ENCODE measurements at regions not wholly inside any gene's neighbourhood (a gene's known extent, or its start where the extent isn't known, plus 50 kb on each side); places are given as distances from the start of the nearest gene placed in this dataset.

GRCh38 chr7:54097886-54098285 is 444.3 kb upstream of the VSTM2A start:
- no peaks in the 10 kb centered on the region for H3K27me3 Mint-ChIP-seq (ENCODE audit: low read depth)
- CTCF ChIA-PET: no interaction called here
- H3K27ac Mint-ChIP-seq: no peak overlapping the region
- no peaks in the 10 kb centered on the region for H3K4me1 Mint-ChIP-seq (ENCODE audit: low read depth)
- intact Hi-C loops (cut with micrococcal nuclease): no loop called here
- H3K36me3 Mint-ChIP-seq (ENCODE audit: low read depth): no peaks in the 10 kb centered on the region
- H3K9me3 Mint-ChIP-seq: peaks cover 6% of the 10 kb centered on the region
- DNase-seq: no peak
- H3K4me3 Mint-ChIP-seq: no peak overlapping the region

DNA sequence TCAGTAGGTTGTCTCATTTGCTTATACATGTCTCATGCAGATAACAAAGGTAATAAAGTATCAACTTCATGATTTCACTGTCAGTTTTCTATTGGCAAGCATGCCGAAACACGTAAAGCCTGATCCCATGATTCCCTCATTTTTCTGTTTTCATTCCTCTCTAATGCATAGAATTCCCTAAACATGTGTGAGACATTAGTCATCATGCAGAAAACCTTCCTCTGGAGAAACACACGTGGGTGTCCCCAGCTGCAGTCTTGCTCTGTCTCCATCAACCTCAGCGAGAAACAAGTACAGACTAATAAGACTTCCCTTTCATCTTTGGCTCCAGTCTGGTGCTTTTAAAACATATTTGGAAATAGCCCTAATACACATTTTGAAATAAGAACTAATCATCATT is 432.7 kb upstream of the VSTM2A start:
- CTCF ChIA-PET: no interaction called here
- H3K4me1 Mint-ChIP-seq (ENCODE audit: low read depth): no peaks in the 10 kb centered on the region
- no peak for DNase-seq
- H3K27ac Mint-ChIP-seq: no peak overlapping the region
- peaks cover 3% of the 10 kb centered on the region for H3K9me3 Mint-ChIP-seq
- no peaks in the 10 kb centered on the region for H3K36me3 Mint-ChIP-seq (ENCODE audit: low read depth)
- intact Hi-C loops (cut with micrococcal nuclease): no loop called here
- H3K27me3 Mint-ChIP-seq (ENCODE audit: low read depth): no peaks in the 10 kb centered on the region
- no peak overlapping the region for H3K4me3 Mint-ChIP-seq

- intact Hi-C loops (cut with micrococcal nuclease): no loop called here
- Mint-ChIP-seq H3K27me3 (ENCODE audit: low read depth) (no peaks in the 10 kb centered on the region), H3K9me3 (peaks cover 1% of the 10 kb centered on the region), H3K36me3 (ENCODE audit: low read depth) (no peaks in the 10 kb centered on the region), H3K27ac (no peak overlapping the region), H3K4me1 (ENCODE audit: low read depth) (no peaks in the 10 kb centered on the region), H3K4me3 (no peak overlapping the region)
- no peak for DNase-seq
- CTCF ChIA-PET: interaction anchor here (0.9 kb wide), 1 partner anchor 1546 kb away, joined by 3 read pairs; no protein-coding TSS in a partner anchor
Measured at GRCh38 chr7:54111814-54112511, 430.2 kb upstream of the VSTM2A start.

DNA sequence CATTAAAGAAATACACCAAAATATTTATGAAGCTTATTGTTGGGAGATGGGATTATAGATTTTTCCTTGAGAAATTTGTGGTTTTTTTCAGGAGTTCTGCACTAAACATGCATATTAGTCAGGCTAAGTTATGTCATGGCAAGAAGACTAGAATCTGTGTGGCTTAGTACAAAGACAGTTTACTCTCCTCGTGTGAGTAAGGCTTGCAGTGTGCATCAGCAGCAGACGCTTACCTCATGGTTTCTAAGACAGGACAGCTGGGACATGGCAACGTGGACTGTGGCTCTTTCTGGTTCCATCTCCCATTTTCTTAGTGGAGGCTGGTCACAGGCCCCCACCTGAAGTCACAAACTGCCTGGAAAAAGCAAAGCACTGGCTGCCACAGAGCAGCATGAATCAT is 429.6 kb upstream of the VSTM2A start:
- H3K9me3 Mint-ChIP-seq: peaks cover 1% of the 10 kb centered on the region
- H3K27ac Mint-ChIP-seq: no peak overlapping the region
- CTCF ChIA-PET: interaction anchor here (0.9 kb wide), 1 partner anchor 1547 kb away, joined by 3 read pairs; no protein-coding TSS in a partner anchor
- DNase-seq: no peak
- no peaks in the 10 kb centered on the region for H3K4me1 Mint-ChIP-seq (ENCODE audit: low read depth)
- intact Hi-C loops (cut with micrococcal nuclease): no loop called here
- H3K4me3 Mint-ChIP-seq: no peak overlapping the region
- no peaks in the 10 kb centered on the region for H3K27me3 Mint-ChIP-seq (ENCODE audit: low read depth)
- H3K36me3 Mint-ChIP-seq (ENCODE audit: low read depth): no peaks in the 10 kb centered on the region

DNA sequence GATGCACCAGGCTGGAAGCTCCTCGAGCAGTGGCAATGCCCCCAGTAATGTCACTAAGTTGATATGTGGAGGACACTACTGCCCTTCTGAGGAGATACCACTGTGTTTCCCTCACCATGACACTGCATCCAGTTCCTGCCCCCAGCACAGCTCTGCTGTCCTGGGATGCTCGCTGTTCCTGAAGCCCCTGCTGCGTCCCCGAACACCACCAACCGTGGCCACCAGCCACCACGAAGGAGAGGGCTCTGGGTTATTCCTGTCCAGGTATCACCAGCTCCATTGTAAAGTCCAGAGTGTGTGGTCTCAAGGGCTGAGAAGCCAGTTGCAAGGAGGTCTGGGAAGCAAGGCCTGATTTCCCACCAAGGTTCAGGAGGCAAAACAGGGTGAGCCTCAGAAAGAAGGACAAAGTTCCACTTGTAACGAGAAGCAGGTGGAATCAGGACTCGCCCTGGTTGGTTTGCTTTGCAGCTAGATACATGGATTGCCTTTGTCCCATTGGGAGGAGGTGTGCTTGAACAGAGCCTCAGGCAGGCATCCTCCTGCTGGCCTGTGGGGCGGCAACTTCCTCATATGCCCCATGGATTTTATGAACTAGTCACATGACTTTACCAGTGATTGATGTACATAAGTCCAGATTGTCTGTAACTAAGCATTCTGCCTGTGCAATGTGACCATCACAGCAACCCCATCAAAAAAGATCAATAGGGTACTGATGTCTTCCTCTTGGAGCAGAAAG is 427.0 kb upstream of the VSTM2A start:
- Mint-ChIP-seq H3K9me3 (peaks cover 1% of the 10 kb centered on the region), H3K27ac (no peak overlapping the region), H3K4me1 (ENCODE audit: low read depth) (no peaks in the 10 kb centered on the region), H3K36me3 (ENCODE audit: low read depth) (no peaks in the 10 kb centered on the region), H3K4me3 (no peak overlapping the region), H3K27me3 (ENCODE audit: low read depth) (no peaks in the 10 kb centered on the region)
- intact Hi-C loops (cut with micrococcal nuclease): no loop called here
- CTCF ChIA-PET: no interaction called here
- no peak for DNase-seq

- intact Hi-C loops (cut with micrococcal nuclease): no loop called here
- H3K36me3 Mint-ChIP-seq (ENCODE audit: low read depth): no peaks in the 10 kb centered on the region
- peaks cover 5% of the 10 kb centered on the region for H3K9me3 Mint-ChIP-seq
- H3K27me3 Mint-ChIP-seq (ENCODE audit: low read depth): no peaks in the 10 kb centered on the region
- H3K4me3 Mint-ChIP-seq: no peak overlapping the region
- CTCF ChIA-PET: no interaction called here
- no peak overlapping the region for H3K27ac Mint-ChIP-seq
- no peak for DNase-seq
- H3K4me1 Mint-ChIP-seq (ENCODE audit: low read depth): no peaks in the 10 kb centered on the region
Measured at GRCh38 chr7:54116956-54117355, 425.2 kb upstream of the VSTM2A start.

DNA sequence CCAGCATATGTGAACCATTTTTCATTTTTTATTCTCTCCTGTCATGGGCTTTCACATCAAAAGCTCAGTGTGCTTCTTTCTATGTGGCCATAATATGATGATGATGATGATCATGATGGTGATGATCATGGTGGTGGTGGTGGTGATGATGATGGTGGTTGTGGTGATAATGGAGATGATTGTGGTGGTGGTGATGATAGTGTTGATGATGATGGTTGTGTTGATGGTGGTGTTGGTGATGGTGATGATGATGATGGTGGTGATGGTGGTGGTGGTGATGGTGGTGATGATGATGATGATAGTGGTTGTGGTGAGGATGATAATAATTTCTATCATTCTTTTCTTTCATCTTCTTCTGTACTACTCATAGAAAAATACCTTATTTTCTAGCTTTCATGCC is 413.1 kb upstream of the VSTM2A start:
- Mint-ChIP-seq H3K4me3 (no peak overlapping the region), H3K9me3 (peaks cover 18% of the 10 kb centered on the region), H3K27ac (no peak overlapping the region), H3K27me3 (ENCODE audit: low read depth) (no peaks in the 10 kb centered on the region), H3K4me1 (ENCODE audit: low read depth) (no peaks in the 10 kb centered on the region), H3K36me3 (ENCODE audit: low read depth) (no peaks in the 10 kb centered on the region)
- CTCF ChIA-PET: no interaction called here
- intact Hi-C loops (cut with micrococcal nuclease): no loop called here
- no peak for DNase-seq

DNA sequence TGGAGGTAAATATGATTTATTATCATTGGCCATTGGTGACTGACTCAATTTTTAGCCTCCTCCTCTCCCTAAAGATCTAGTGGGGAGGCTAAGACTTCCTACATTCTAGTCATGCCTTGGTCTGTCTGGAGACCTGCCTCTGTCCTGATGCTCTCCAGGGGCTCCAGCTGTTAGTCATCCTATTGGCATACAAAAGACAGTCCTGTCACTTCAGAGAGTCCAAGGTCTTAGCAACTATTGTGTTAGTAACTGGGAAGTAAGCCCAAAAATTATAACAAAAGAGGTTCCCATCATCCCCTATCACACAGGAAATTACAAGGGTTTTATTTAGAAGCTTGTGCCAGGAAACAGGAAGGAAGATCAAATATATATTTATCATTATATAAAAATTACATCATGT is 400.6 kb upstream of the VSTM2A start:
- Mint-ChIP-seq H3K4me1 (ENCODE audit: low read depth) (no peaks in the 10 kb centered on the region), H3K27ac (no peak overlapping the region), H3K36me3 (ENCODE audit: low read depth) (no peaks in the 10 kb centered on the region), H3K9me3 (peaks cover 10% of the 10 kb centered on the region), H3K27me3 (ENCODE audit: low read depth) (no peaks in the 10 kb centered on the region), H3K4me3 (no peak overlapping the region)
- CTCF ChIA-PET: no interaction called here
- intact Hi-C loops (cut with micrococcal nuclease): no loop called here
- DNase-seq: no peak

DNA sequence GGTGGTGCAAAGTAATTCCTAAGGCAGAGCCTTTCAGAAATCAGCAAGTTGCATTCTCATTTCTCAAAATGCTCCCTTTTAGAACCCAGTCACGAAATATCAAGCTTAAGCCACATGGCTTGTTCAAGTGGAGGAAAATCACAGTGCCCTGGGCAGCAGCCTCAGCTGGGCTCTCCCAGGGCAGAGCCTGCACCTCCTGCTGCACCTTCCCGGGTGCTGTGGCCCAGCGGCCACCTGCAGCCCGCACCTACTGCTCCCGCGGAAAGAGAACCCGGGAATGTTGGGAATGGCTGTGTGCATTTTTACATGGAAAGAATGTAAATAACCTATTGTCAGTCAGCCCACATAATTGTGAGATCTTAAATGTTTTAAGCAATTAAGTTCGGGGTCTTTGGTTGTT is 396.5 kb upstream of the VSTM2A start:
- Mint-ChIP-seq H3K9me3 (peaks cover 14% of the 10 kb centered on the region), H3K27me3 (ENCODE audit: low read depth) (no peaks in the 10 kb centered on the region), H3K4me3 (no peak overlapping the region), H3K27ac (no peak overlapping the region), H3K4me1 (ENCODE audit: low read depth) (no peaks in the 10 kb centered on the region), H3K36me3 (ENCODE audit: low read depth) (no peaks in the 10 kb centered on the region)
- intact Hi-C loops (cut with micrococcal nuclease): no loop called here
- DNase-seq: no peak
- CTCF ChIA-PET: no interaction called here

DNA sequence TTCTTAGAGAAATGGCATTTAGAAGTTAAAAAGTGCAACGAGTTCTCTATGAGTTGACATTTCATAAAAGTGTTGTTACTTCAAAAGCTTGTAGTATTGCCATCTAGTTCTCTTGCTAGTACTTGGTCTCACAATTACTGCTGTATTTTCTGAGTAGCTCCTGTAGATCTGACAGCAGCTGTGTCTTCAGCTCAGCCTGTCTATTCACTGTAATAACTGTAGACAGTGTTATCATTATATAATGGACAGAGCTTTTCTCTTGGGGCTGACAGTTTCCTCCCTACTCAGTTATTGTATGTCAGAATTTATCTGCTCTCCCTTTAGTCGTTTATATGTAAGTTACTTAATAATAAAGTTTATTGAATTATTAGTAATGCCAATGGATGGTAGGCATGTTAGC is 388.7 kb upstream of the VSTM2A start:
- no peak for DNase-seq
- intact Hi-C loops (cut with micrococcal nuclease): no loop called here
- H3K36me3 Mint-ChIP-seq (ENCODE audit: low read depth): no peaks in the 10 kb centered on the region
- peaks cover 13% of the 10 kb centered on the region for H3K9me3 Mint-ChIP-seq
- no peak overlapping the region for H3K4me3 Mint-ChIP-seq
- no peak overlapping the region for H3K27ac Mint-ChIP-seq
- H3K4me1 Mint-ChIP-seq (ENCODE audit: low read depth): no peaks in the 10 kb centered on the region
- CTCF ChIA-PET: interaction anchor here (1.4 kb wide), 1 partner anchor 10 kb away, joined by 6 read pairs; no protein-coding TSS in a partner anchor
- no peaks in the 10 kb centered on the region for H3K27me3 Mint-ChIP-seq (ENCODE audit: low read depth)

- H3K27me3 Mint-ChIP-seq (ENCODE audit: low read depth): no peaks in the 10 kb centered on the region
- intact Hi-C loops (cut with micrococcal nuclease): no loop called here
- no peaks in the 10 kb centered on the region for H3K4me1 Mint-ChIP-seq (ENCODE audit: low read depth)
- no peak overlapping the region for H3K4me3 Mint-ChIP-seq
- no peaks in the 10 kb centered on the region for H3K36me3 Mint-ChIP-seq (ENCODE audit: low read depth)
- no peak for DNase-seq
- CTCF ChIA-PET: no interaction called here
- H3K27ac Mint-ChIP-seq: no peak overlapping the region
- H3K9me3 Mint-ChIP-seq: peaks cover 10% of the 10 kb centered on the region
Measured at GRCh38 chr7:54159088-54159487, 383.1 kb upstream of the VSTM2A start.

GRCh38 chr7:54161621-54162020 is 380.6 kb upstream of the VSTM2A start:
- intact Hi-C loops (cut with micrococcal nuclease): no loop called here
- Mint-ChIP-seq H3K36me3 (ENCODE audit: low read depth) (no peaks in the 10 kb centered on the region), H3K27me3 (ENCODE audit: low read depth) (no peaks in the 10 kb centered on the region), H3K4me3 (no peak overlapping the region), H3K4me1 (ENCODE audit: low read depth) (no peaks in the 10 kb centered on the region), H3K27ac (no peak overlapping the region), H3K9me3 (peaks cover 7% of the 10 kb centered on the region)
- no peak for DNase-seq
- CTCF ChIA-PET: no interaction called here

DNA sequence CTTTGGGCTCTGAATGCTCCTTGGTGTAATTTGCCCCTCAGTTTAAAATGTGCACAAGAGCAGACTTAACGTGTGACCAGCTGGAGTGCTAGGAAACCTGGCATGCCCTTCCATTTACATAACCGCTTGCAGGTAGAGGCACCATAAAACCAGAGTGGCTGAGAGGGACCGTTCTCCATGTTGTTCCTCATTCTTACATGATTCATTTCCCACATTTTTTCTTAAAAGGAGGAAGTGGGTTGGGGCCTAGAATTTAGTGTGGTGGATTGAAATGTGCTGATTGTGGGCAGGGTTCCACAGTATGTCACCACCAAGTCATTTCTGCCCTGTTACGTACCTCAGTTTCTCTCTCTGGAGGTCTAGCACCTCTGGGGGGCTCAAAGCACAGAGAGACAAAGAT is 375.8 kb upstream of the VSTM2A start:
- intact Hi-C loops (cut with micrococcal nuclease): no loop called here
- Mint-ChIP-seq H3K27me3 (ENCODE audit: low read depth) (no peaks in the 10 kb centered on the region), H3K27ac (no peak overlapping the region), H3K9me3 (peaks cover 10% of the 10 kb centered on the region), H3K4me1 (ENCODE audit: low read depth) (no peaks in the 10 kb centered on the region), H3K36me3 (ENCODE audit: low read depth) (no peaks in the 10 kb centered on the region), H3K4me3 (no peak overlapping the region)
- no peak for DNase-seq
- CTCF ChIA-PET: no interaction called here

Measured in activated naive CD4-positive, alpha-beta T cell treated with anti-CD3 and anti-CD28 coated beads for 36 hours (primary cell).